BLaER1 treated with 17β-estradiol and CSF1 and Interleukin-3, amounts not matched to agents 10 nM and 100 nM (cell line): ENCODE measurements at regions not wholly inside any gene's neighbourhood (a gene's known extent, or its start where the extent isn't known, plus 50 kb on each side); places are given as distances from the start of the nearest gene placed in this dataset.
A peak's percentile ranks its signal among the peaks of the same experiment; 100 is the strongest.
"Not testable (repeated sequence)": the region's sequence is repeated elsewhere in the genome, so short reads cannot be mapped to it uniquely, and the experiment has no call there.

Experiments used
- H3K27ac ChIP-seq, 11 experiments: shearing (Covaris generic); formaldehyde crosslinking; 2 replicates each; pipeline ENCODE4 v1.8.1; 2022
- H3K27me3 ChIP-seq, 11 experiments: shearing (Covaris generic); formaldehyde crosslinking; 2 replicates each; pipeline ENCODE4 v1.8.1; 2022
- H3K36me3 ChIP-seq, 11 experiments: shearing (Covaris generic); formaldehyde crosslinking; 2 replicates each; pipeline ENCODE4 v1.8.1; 2022
- H3K4me1 ChIP-seq, 10 experiments: shearing (Covaris generic); formaldehyde crosslinking; 2 replicates each; pipeline ENCODE4 v1.8.1; 2022
- H3K4me2 ChIP-seq, 11 experiments: shearing (Covaris generic); formaldehyde crosslinking; 2 replicates each; pipeline ENCODE4 v1.8.1; 2022
- H3K4me3 ChIP-seq, 10 experiments: shearing (Covaris generic); formaldehyde crosslinking; 2 replicates each; pipeline ENCODE4 v1.8.1; 2022
- H3K9ac ChIP-seq, 11 experiments: shearing (Covaris generic); formaldehyde crosslinking; 2 replicates each; pipeline ENCODE4 v1.8.1; 2022
- H3K9me3 ChIP-seq, 11 experiments: shearing (Covaris generic); formaldehyde crosslinking; replicated peaks in 1 of 11; 2 replicates each; pipeline ENCODE4 v1.8.1; 2022
- H4K20me1 ChIP-seq, 11 experiments: shearing (Covaris generic); formaldehyde crosslinking; 2 replicates each; pipeline ENCODE4 v1.8.1; 2022
- Cebpa-rat ChIP-seq, 11 experiments: shearing (Covaris generic); IDR thresholded peaks; 2 replicates each; pipeline ENCODE4 v1.8.1; 2022

DNA sequence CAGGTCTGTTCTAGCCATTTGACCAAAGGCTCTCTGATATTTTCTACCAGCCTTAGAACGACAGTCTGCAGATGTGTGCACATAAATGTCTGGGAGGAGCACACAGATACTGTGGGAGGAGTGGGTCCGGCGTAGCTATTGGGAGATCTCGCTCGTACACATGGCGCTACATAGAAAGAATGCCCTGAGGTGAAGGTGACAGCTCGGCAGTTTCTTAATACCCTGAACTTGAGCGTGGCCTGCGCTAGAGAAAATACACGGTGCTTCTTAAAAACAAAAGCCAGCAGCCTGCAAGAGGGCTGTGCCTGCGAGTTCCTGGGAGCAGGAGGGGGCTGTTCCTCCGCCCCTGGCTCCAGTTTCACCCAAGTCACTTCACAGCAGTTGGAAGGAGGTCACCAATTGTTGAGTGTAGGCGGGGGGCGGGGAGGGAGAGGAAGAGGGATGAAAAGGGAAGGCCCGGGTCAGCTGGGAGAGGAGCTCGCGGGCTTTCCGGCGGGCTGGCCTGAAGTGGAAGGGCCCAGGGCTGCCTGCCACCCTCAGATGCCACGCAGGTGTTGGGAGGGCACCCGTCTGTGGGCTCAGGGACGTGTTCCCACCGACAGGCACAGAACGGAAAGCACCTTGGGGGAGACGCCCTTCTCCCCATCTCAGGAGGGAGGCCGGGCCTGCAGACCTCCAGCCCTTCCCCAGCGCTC lies 124.7 kb upstream of the ZNF516 start:
- H3K4me3 ChIP-seq: no peak overlapping the region
- H3K4me2 ChIP-seq: peak overlapping the region in 8 of 11 experiments; percentile 26 to 81 (median 45); a peak in 12 of 22 replicates
- H3K27me3 ChIP-seq: no peaks in the 10 kb centered on the region
- H3K36me3 ChIP-seq: no peaks in the 10 kb centered on the region
- no peak overlapping the region for H3K27ac ChIP-seq
- no peaks in the 10 kb centered on the region for H3K9me3 ChIP-seq
- H3K4me1 ChIP-seq: peaks cover 9 to 25% (median 17%) of the 10 kb centered on the region in 10 experiments; a peak in 19 of 20 replicates
- no peak for TF ChIP-seq Cebpa-rat (IDR thresholded peaks at IDR 0.05)
- H4K20me1 ChIP-seq: no peaks in the 10 kb centered on the region
- no peak overlapping the region; a peak in 1 of 22 replicates for H3K9ac ChIP-seq

DNA sequence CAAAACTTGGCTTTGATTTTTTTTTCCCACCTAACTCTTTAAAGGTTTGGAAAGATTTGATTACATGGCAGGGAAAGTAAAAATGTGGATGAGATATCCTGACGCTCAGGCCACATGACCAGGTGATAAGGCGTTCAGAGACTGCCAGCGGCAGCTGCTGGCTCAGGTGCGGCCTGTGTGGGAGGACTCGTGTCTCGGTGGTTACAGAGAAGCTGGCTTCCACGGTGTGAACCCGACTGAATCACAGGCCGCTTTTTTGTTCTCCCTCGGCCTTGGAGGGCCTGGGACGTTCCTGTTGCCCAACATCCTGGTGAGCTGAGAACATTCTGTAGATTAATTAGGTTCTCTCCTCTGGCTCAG lies 124.2 kb upstream of the ZNF516 start:
- no peak overlapping the region for H3K27ac ChIP-seq
- H3K9me3 ChIP-seq: no peaks in the 10 kb centered on the region
- TF ChIP-seq Cebpa-rat (IDR thresholded peaks at IDR 0.05): no peak
- H3K4me3 ChIP-seq: no peak overlapping the region
- H3K27me3 ChIP-seq: no peaks in the 10 kb centered on the region
- H3K4me1 ChIP-seq: peaks cover 9 to 25% (median 17%) of the 10 kb centered on the region in 10 experiments; a peak in 19 of 20 replicates
- H3K36me3 ChIP-seq: no peaks in the 10 kb centered on the region
- H4K20me1 ChIP-seq: no peaks in the 10 kb centered on the region
- peak overlapping the region in 3 of 11 experiments; percentile 64 to 81 (median 66); a peak in 6 of 22 replicates for H3K4me2 ChIP-seq
- no peak overlapping the region for H3K9ac ChIP-seq

DNA sequence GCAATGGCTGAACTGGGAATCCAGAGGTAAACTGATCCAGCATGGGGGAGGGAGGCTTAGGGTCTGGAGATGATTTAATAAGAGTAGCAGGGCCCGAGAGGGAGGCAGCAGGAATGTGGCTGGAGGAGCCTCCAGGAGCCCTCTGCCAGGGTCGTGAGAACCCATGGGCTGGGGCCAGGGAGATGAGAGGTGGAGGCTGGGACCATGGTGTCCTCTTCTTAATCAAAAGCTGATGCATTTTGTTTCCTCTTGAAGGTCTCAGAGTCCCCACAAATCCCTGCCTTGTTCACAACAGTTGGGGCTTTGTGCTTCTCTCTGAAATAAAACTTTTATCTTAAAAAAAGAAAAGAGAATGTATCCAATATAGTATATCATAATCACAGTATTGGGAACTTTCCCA lies 123.7 kb upstream of the ZNF516 start:
- H3K36me3 ChIP-seq: no peaks in the 10 kb centered on the region
- no peaks in the 10 kb centered on the region for H3K27me3 ChIP-seq
- H3K4me1 ChIP-seq: peaks cover 9 to 25% (median 17%) of the 10 kb centered on the region in 10 experiments; a peak in 19 of 20 replicates
- H3K4me2 ChIP-seq: peak overlapping the region in 1 of 11 experiments; percentile 64; a peak in 1 of 22 replicates
- no peak overlapping the region for H3K4me3 ChIP-seq
- no peak overlapping the region for H3K9ac ChIP-seq
- no peaks in the 10 kb centered on the region for H4K20me1 ChIP-seq
- no peaks in the 10 kb centered on the region for H3K9me3 ChIP-seq
- TF ChIP-seq Cebpa-rat (IDR thresholded peaks at IDR 0.05): no peak
- no peak overlapping the region for H3K27ac ChIP-seq

DNA sequence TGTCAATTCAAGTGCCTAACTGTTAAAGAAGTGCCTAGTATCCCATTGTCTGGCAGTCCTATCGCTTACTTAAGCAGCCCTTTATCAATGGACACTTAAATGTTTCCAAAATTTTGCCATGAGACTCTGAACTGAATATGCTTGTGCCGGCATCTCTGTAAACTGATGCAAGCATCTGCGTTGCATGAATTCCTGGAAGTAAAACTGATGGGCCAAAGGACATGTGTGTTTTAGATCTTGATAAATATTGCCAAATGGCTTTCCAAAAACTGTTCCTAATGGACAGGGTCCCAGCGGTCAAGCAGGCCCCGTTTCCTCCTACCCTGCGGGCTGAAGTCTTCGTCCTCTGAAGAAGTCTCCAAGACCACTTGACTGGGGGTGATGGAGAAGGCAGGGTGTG lies 121.3 kb upstream of the ZNF516 start:
- H3K27ac ChIP-seq: no peak overlapping the region
- H4K20me1 ChIP-seq: no peaks in the 10 kb centered on the region

DNA sequence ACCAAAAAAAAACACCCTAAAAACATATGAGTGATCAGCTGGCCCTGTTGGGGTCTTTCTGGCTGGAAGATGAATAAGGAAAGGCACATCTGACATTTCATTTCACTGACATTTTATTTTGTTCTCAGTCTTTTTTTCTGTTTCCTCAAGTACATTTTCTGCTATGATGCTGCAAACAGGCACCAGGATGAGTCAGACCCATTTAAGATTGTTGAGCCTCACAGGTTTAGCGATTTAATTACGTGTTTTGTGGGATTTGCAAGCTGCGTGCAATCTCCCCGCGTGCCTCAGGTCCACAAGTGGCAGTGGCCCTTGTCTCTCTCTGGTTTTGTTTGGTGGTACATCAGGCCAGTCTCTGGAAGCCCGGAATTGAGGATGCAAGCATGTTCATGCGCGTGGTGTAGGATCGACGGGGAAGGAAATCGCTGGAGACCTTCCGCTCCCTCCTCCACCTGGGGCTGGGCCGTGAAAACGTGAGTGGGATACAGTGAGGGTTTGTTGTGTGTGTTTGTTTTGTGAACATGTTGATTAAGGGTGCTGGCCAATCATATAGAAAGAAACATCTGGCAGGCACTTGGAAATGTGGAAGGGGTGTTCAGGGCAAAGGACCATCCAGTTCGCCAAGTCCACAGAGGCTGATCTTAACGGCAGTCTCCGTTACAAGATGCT lies 120.2 kb upstream of the ZNF516 start:
- Histone ChIP-seq H3K4me2 (no peak overlapping the region), H3K27me3 (no peaks in the 10 kb centered on the region), H3K9ac (no peak overlapping the region), H3K9me3 (no peaks in the 10 kb centered on the region), H4K20me1 (no peaks in the 10 kb centered on the region), H3K36me3 (no peaks in the 10 kb centered on the region), H3K27ac (no peak overlapping the region), H3K4me3 (no peak overlapping the region), H3K4me1 (peaks cover 0 to 14% (median 7%) of the 10 kb centered on the region in 10 experiments; a peak in 11 of 20 replicates)
- no peak for TF ChIP-seq Cebpa-rat (IDR thresholded peaks at IDR 0.05)

More for the DNA sequence above, 121.3 kb upstream of the ZNF516 start:
- Histone ChIP-seq H3K4me2 (no peak overlapping the region), H3K27me3 (no peaks in the 10 kb centered on the region), H3K4me1 (peaks cover 1 to 16% (median 9%) of the 10 kb centered on the region in 10 experiments; a peak in 14 of 20 replicates), H3K36me3 (no peaks in the 10 kb centered on the region), H3K4me3 (no peak overlapping the region), H3K9me3 (no peaks in the 10 kb centered on the region), H3K9ac (no peak overlapping the region)
- TF ChIP-seq Cebpa-rat (IDR thresholded peaks at IDR 0.05): no peak

DNA sequence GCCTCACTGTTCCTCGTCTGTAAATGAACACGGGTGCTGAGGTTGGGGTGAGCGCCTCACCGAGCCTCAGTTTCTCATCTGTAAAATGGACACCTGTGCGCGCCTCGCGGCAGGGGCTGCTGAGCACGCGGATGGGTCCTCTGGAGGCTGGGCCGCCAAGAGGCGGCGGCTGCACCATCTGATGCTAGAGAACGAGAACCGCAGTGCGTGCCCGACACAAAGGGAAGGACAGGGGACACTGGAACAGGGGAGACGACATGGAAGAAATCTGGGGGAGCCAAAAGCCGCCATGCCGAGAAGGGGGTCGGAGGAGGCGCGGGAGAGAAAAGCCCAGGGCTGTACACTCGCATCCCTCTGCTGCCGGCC lies 118.7 kb upstream of the ZNF516 start:
- H4K20me1 ChIP-seq: no peaks in the 10 kb centered on the region
- no peaks in the 10 kb centered on the region for H3K9me3 ChIP-seq
- H3K4me1 ChIP-seq: 0 out of 20 replicates have a peak, but pooled peaks cover 0 to under 1% (median 0%) of the 10 kb centered on the region in 10 experiments
- H3K9ac ChIP-seq: no peak overlapping the region
- no peak overlapping the region for H3K4me2 ChIP-seq
- H3K27me3 ChIP-seq: no peaks in the 10 kb centered on the region
- no peak overlapping the region for H3K4me3 ChIP-seq
- no peak overlapping the region for H3K27ac ChIP-seq
- TF ChIP-seq Cebpa-rat (IDR thresholded peaks at IDR 0.05): no peak
- H3K36me3 ChIP-seq: no peaks in the 10 kb centered on the region

DNA sequence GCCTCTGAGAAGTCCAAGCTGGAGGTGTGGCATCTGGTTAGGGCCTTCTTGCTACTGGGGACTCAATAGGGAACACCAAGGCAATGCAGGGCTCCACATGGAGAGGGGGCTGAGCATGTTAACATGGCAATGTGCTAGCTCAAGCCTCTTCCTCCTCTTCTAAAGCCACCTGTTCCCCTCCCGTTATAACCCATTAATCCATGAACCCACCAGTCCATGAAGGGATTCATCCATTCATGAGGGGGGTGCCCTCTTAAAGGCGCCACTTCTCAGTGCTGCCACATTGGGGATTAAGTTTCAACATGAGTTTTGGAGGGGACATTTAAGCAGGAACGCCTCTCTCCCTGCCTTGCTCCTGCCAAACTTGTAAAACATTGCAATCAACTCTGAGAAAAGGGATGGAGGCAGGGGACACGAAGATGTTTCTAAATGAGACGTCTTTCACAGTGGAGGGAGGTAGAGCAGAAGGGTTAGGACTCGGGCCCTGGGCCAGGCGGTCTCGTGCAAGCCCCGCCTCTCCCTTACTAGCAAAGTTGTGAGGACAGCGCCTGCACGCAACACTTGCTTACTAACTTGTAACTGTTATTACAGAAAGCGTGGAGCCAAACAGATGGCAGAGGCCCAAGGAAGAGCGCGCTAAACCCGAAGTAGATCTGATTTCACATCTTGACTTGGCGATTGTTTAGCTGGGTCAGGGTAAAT lies 118.2 kb upstream of the ZNF516 start:
- Histone ChIP-seq H3K9me3 (no peaks in the 10 kb centered on the region), H3K4me1 (no peaks in the 10 kb centered on the region), H3K4me3 (no peak overlapping the region), H4K20me1 (no peaks in the 10 kb centered on the region), H3K36me3 (no peaks in the 10 kb centered on the region), H3K27me3 (no peaks in the 10 kb centered on the region), H3K9ac (no peak overlapping the region), H3K27ac (no peak overlapping the region), H3K4me2 (no peak overlapping the region)
- TF ChIP-seq Cebpa-rat (IDR thresholded peaks at IDR 0.05): no peak

DNA sequence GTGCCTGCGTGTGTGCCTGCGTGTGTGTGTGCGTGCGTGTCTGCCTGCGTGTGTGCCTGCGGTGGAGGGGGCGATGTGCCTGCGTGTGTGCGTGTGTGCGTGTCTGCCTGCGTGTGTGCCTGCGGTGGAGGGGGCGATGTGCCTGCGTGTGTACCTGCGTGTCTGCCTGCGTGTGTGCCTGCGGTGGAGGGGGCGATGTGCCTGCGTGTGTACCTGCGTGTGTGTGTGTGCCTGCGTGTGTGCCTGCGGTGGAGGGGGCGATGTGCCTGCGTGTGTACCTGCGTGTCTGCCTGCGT lies 116.7 kb upstream of the ZNF516 start:
- not testable (repeated sequence) for H3K9me3 ChIP-seq, H3K27ac ChIP-seq, H3K27me3 ChIP-seq, H4K20me1 ChIP-seq, H3K4me3 ChIP-seq, H3K36me3 ChIP-seq, H3K9ac ChIP-seq, H3K4me1 ChIP-seq, H3K4me2 ChIP-seq

DNA sequence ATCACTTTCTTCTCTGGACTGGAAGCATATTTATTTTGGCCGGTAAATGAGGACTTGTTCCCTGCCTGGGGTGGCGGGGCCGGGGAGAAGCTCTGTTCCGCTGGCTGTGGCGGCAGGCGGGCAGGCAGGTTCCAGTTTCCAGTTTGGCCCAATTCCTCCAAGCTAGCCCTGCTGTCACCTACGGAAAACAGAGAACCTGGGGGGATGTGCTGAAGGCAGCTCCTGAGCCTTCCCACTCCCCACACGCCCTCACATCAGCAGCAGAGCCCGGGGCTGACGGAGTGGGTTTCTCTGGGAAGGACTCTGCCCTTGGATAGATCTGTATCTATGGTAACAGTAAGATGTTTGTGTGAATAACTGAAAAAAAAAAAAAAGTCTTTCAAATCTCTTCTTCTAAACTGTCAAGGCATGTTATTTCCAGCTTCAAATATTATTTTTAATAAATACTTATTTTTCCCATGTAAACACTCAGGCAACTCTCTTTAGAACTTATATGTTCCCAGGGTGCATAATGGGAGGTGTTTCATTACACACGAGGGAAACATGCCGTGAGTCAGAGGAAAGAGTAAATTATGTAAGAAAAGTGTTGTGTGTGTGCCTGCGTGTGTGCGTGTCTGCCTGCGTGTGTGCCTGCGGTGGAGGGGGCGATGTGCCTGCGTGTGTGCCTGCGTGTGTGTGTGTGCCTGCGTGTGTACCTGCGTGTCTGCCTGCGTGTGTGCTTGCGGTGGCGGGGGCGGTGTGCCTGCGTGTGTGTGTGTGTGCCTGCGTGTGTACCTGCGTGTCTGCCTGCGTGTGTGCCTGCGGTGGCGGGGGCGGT lies 116.1 kb upstream of the ZNF516 start:
- Histone ChIP-seq H3K4me1 (no peaks in the 10 kb centered on the region), H3K27me3 (no peaks in the 10 kb centered on the region), H3K9ac (no peak overlapping the region), H3K27ac (no peak overlapping the region), H3K4me3 (no peak overlapping the region), H3K36me3 (no peaks in the 10 kb centered on the region), H3K4me2 (no peak overlapping the region), H3K9me3 (no peaks in the 10 kb centered on the region), H4K20me1 (no peaks in the 10 kb centered on the region)
- TF ChIP-seq Cebpa-rat (IDR thresholded peaks at IDR 0.05): no peak
